Mesodermal cell (in vitro differentiated cells): ENCODE measurements at regions not wholly inside any gene's neighbourhood (a gene's known extent, or its start where the extent isn't known, plus 50 kb on each side); places are given as distances from the start of the nearest gene placed in this dataset.

ENCODE experiments used
- H3K27ac ChIP-seq: 2 replicates; pipeline ENCODE4 v1.7.0; 2013; ENCODE audit warnings: mild to moderate bottlenecking, low read depth, low read length, moderate library complexity; ENCODE audit not compliant: severe bottlenecking
- H3K36me3 ChIP-seq: 2 replicates; pipeline ENCODE4 v1.7.1; 2013; ENCODE audit warnings: mild to moderate bottlenecking, low read length, moderate library complexity; ENCODE audit not compliant: control insufficient read depth, insufficient read depth
- H3K4me1 ChIP-seq: one replicate; pipeline ENCODE4 v1.7.1; 2013; ENCODE audit warnings: mild to moderate bottlenecking, low read length; ENCODE audit not compliant: insufficient read depth, control insufficient read depth, poor library complexity, severe bottlenecking
- H3K4me3 ChIP-seq: 2 replicates; pipeline ENCODE4 v1.7.0; 2013; ENCODE audit warnings: low read length, control low read depth, mild to moderate bottlenecking; ENCODE audit not compliant: insufficient read depth, poor library complexity, severe bottlenecking; ENCODE audit errors: extremely low read depth
- H3K9me3 ChIP-seq: 2 replicates; pipeline ENCODE4 v1.7.1; 2013; ENCODE audit warnings: mild to moderate bottlenecking, low read length, moderate library complexity; ENCODE audit not compliant: control insufficient read depth
- WGBS, 2 experiments: methylation state at CpG; one replicate each; pipeline ENCODE4 v1.1.5; 2013; ENCODE audit warnings: missing lambda C conversion rate in 2 of 2; ENCODE audit not compliant: insufficient coverage in 2 of 2; 5-methylcytosine and 5-hydroxymethylcytosine counted together

DNA sequence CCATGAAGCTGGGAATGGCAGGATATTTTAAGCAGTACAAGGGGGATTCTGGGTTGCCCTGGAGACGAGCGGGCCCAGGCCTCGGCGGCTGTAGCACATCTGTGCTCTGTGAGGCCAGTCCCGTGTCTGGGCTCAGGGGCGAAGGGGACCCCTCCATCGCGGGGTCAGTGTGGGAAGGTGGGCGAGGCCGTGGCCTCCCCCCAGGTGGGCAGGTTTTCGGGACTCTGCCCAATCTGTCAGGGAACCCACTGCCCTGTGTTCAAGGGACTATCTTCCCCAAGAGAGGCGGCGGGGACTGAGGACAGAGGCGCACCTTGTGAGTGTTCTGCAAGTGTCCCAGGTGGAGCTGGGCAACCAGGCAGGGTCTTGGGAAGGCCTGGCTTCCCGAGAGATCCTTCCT lies 336.6 kb downstream of the CTTN start:
- no peak overlapping the region for H3K27ac ChIP-seq
- WGBS, 2 experiments: 87 to 96% methylated on average over 14 to 15 of the region's 15 CpGs
- H3K9me3 ChIP-seq: no peaks in the 10 kb centered on the region
- no peak overlapping the region for H3K4me3 ChIP-seq
- no peaks in the 10 kb centered on the region for H3K36me3 ChIP-seq
- H3K4me1 ChIP-seq: peaks cover 12% of the 10 kb centered on the region

DNA sequence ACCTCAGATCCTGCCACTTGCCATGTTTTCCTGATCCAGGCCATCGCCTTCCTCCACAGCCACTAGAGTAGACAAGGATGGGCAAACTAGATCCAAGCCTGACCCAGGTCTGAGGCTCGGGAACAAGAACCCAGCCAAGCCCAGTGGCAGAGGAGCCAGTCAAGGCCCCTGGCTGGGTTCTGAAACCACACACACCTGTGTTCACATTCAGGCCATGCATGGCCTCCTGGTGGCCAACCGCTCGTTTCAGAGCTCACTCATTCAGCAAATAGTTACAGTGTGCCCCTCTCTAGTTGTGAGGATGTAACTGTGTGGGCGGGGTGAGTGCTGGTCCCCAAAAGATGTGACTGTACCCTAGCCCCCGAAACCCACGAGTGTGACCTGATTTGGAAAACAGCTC lies 337.6 kb downstream of the CTTN start:
- Histone ChIP-seq H3K36me3 (no peaks in the 10 kb centered on the region), H3K27ac (no peak overlapping the region), H3K4me3 (no peak overlapping the region), H3K9me3 (no peaks in the 10 kb centered on the region), H3K4me1 (peaks cover 12% of the 10 kb centered on the region)
- WGBS, 2 experiments: 84 to 92% methylated on average over 2 to 5 of the region's 7 CpGs

DNA sequence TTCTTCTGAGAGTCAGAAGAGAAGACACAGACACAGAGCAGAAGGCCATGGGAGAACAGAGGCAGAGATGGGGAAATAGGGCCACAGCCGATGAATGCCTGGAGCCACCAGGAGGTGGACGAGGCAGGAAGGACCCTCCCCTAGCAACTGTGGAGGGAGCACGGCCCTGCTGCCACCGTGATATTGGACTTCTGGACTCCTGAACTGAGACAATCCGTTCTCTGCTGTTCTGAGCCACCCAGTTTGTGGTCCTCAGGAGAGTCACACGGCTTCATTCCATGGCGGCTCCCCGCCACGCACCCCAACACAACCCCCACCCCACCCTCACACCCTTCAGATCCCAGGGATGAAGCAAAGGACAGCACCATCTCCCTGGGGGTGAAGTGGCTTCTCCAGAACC lies 338.1 kb downstream of the CTTN start:
- WGBS, 2 experiments: 88 to 94% methylated on average over 3 to 5 of the region's 9 CpGs
- H3K36me3 ChIP-seq: no peaks in the 10 kb centered on the region
- no peak overlapping the region for H3K27ac ChIP-seq
- H3K9me3 ChIP-seq: no peaks in the 10 kb centered on the region
- H3K4me1 ChIP-seq: peaks cover 12% of the 10 kb centered on the region
- H3K4me3 ChIP-seq: no peak overlapping the region

DNA sequence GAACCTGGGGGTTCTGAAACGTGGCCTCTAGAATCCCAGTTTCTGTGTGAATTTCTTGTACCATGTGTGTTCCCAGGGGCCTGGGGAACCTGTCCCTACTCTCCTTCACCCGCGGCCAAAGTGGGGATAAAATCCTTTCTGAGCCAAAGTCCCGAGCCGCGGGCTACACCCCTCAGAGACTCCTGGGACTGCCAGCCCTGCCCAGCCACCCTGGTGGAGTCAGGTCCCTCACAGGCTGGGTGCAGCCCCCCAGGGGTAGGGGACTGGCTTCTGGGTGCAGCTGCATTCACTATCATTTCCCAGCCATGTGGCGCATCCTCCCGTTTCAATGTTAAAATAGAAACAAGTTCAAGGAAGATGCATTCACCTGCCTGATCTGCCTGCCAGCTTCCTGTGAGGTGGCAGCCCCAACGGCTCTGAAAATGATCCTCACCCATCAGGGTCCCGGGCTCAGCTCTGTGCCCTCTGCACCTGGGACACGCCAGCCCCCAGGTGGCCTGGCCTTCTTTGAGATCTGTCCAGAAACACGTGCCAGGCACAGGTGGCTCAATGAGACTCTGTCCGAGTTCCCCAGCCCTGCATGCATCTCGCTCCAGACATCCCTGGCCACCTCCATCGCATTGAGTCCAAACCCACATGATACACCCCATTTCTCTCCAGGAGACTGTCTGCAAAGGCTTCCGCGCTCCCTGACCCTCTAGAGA lies 338.8 kb downstream of the CTTN start:
- no peaks in the 10 kb centered on the region for H3K36me3 ChIP-seq
- 92 to 94% methylated on average over 11 to 16 of the region's 17 CpGs for WGBS, 2 experiments
- H3K9me3 ChIP-seq: no peaks in the 10 kb centered on the region
- no peak overlapping the region for H3K27ac ChIP-seq
- H3K4me1 ChIP-seq: peaks cover 15% of the 10 kb centered on the region
- no peak overlapping the region for H3K4me3 ChIP-seq

DNA sequence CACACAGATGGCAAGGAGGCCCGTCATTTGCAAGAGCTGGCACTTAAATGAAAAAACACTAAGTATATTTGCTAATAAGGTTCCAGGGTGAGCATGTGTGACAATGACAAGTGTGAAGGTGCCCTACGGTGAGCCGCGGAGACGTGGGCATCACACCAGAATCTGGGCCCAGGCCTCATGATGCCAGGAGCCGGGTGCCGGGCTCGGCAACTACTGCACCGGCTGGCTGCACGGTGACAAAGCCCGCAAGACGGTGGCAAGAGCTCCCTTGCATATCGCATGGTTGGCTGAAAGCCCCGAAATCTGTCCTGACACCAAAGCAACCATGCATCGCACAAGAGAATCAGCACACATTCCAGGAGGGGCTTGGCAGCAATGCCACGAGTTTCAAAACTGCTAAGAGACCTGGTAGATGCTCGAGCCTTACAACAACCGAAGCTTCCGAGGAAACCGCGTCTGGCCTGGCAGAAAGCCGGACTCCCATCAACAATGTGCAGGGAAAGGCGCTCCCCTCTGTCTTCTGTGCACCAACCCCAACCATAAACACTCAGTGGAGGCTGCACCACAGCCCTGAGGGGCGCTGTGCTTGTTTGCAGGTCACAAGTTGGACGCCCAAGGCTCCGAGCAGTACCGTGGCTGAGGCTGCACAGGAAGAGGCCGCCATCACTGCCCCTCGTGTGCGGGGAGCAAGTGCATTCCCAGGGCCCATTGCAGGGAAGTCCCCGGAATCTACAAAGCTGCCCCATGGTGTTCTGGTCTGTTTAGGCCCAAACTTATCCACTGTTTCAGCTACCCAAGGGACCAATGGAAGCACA lies 339.7 kb downstream of the CTTN start:
- 92 to 94% methylated on average over 30 to 31 of the region's 31 CpGs for WGBS, 2 experiments

DNA sequence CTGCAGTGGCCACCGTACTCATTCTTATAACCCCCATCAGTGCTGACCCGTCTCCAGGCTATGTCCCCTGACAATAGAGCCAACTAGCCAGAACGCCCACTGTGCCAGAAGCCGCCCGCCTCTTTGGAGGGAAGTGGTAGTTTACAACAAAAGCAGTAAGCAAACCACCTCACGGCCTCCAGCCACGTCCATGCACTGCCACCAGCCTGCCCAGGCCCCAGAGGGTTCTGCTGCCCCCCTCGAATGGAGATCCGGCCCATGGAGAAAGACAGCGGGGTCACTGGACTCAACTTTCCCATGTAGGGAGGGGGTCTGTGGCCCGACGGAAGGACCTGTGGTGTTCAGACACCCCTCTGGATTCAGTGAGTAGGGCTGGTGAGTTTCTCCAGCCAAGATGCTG lies 340.3 kb downstream of the CTTN start:
- 95 to 100% methylated on average over 6 to 11 of the region's 12 CpGs for WGBS, 2 experiments
- Histone ChIP-seq H3K9me3 (no peaks in the 10 kb centered on the region), H3K4me3 (no peak overlapping the region), H3K36me3 (no peaks in the 10 kb centered on the region), H3K4me1 (peaks cover 8% of the 10 kb centered on the region), H3K27ac (no peak overlapping the region)

More for the DNA sequence above, 339.7 kb downstream of the CTTN start:
- no peak overlapping the region for H3K27ac ChIP-seq
- peaks cover 11% of the 10 kb centered on the region for H3K4me1 ChIP-seq
- H3K9me3 ChIP-seq: no peaks in the 10 kb centered on the region
- no peaks in the 10 kb centered on the region for H3K36me3 ChIP-seq
- H3K4me3 ChIP-seq: no peak overlapping the region

DNA sequence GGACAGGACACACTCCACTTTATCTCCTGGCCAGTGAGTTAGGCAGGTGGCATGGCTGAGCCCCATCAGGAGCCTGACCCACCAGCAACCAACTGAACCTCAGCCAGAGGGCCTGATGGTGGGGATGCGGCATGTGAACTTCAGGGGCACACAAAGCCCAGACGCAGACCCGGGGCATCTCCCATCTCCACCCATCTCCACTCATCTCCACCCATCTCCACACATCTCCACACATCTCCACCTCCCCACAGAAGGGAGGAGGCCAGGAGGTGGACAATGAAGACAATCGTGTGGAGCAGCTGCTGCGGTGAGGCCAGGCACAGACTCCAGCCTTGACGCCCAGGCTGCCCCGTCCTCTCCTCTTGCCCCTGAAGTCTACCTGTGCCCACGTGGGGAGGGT lies 340.8 kb downstream of the CTTN start:
- Histone ChIP-seq H3K36me3 (no peaks in the 10 kb centered on the region), H3K27ac (no peak overlapping the region), H3K4me1 (peaks cover 8% of the 10 kb centered on the region), H3K9me3 (no peaks in the 10 kb centered on the region), H3K4me3 (no peak overlapping the region)
- 97 to 98% methylated on average over 5 to 8 of the region's 8 CpGs for WGBS, 2 experiments

DNA sequence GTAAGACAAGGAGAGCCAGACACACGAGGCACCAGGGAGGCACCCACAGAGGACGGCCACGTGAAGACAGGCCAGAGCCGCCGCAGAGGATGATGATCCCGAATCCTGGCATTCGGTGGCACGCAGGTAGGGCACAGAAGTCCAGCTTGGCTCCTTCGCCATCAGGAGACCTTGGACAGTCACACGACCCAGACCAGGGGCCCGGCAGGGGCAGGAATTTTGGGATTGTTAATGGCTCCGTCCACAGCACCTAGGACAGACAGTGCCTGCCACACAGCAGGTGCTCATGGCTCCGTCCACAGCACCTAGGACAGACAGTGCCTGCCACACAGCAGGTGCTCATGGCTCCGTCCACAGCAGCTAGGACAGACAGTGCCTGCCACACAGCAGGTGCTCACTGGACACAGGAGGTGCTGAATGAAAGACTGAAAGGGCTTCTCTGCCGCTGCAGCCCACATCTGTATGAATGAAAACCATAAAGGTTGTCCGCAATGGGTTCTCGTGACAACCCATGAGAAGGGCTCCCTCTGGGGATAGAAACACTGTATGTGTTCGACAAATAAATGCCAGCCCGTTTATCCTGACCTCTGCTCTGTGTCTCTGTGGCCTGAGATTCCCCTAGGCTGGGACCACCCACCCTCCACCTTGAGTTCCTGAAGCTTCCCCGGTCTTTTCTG lies 341.6 kb downstream of the CTTN start:
- 81% methylated on average over 18 to 20 of the region's 20 CpGs for WGBS, 2 experiments
- Histone ChIP-seq H3K27ac (no peak overlapping the region), H3K4me3 (no peak overlapping the region), H3K9me3 (no peaks in the 10 kb centered on the region), H3K4me1 (peaks cover 8% of the 10 kb centered on the region), H3K36me3 (no peaks in the 10 kb centered on the region)

DNA sequence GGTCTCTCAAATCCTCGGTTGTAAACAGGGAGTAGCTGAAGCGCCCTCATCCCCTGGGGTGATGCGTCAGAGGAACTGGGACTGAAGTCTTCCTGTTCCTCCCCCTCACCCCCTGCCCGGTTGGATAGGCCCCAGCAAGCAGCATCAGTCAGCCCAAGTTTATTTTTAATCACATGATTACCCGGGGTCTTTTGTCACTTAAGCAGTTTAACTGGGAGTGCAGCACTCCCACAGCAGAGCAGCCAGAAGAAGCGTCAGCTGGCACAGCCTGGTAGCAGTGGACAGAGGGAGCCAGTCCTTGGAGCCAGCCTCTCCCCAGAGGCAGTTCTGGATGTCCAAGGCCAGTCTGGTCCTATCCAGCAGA lies 342.1 kb downstream of the CTTN start:
- Histone ChIP-seq H3K36me3 (no peaks in the 10 kb centered on the region), H3K9me3 (no peaks in the 10 kb centered on the region), H3K4me3 (no peak overlapping the region), H3K27ac (no peak overlapping the region), H3K4me1 (peaks cover 8% of the 10 kb centered on the region)
- WGBS, 2 experiments: 83 to 86% methylated on average over 4 to 6 of the region's 6 CpGs

DNA sequence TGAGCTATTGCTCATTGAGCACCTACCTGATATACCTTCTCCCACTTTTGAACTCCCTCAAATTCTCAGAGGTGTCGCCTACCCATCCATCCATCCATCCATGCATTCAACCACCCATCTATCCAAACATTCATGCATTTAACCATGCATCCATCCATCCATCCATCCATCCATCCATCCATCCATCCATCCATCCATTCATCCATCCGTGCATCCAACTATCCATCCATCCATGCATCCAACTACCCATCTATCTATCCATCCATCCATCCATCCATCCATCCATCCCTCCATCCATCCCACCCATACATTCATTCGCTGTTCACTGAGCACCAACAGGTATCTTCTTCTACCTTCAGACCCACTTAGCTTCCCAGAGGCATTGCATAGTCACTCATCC lies 342.8 kb downstream of the CTTN start:
- Histone ChIP-seq H3K27ac (no peak overlapping the region), H3K9me3 (no peaks in the 10 kb centered on the region), H3K4me3 (no peak overlapping the region), H3K4me1 (peaks cover 8% of the 10 kb centered on the region), H3K36me3 (no peaks in the 10 kb centered on the region)
- WGBS, 2 experiments: 83 to 90% methylated on average over 3 of the region's 3 CpGs
